ENCODE measurements at regions not wholly inside any gene's neighbourhood (a gene's known extent, or its start where the extent isn't known, plus 50 kb on each side); places are given as distances from the start of the nearest gene placed in this dataset.
A peak's percentile ranks its signal among the peaks of the same experiment; 100 is the strongest.

DNA sequence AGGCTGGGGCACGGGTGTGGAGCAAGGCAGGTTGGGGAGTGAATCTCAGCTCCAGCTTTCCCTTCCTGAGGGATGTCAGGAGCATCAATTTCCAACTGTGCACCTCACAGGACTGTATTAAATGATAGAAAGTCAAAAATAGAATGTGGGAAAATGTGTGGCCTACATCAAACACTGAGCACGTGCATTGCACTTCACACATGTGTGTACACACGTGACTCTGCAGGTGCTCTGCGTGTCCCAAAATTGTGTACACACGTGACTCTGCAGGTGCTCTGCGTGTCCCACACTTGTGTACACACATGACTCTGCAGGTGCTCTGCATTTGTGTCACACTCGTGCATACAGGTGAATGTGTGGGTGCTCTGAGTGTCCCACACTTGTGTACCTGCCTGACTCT, 577.2 kb upstream of the SALL3 start:
- no peak overlapping the region for H3K27ac ChIP-seq (ENCODE audit: extremely low read length, insufficient read depth, low read length)
- BruUV-seq (replicated peaks): no TSS peak
- no peak overlapping the region for H2AFZ ChIP-seq (ENCODE audit: low read length)
- no peak for DNase-seq (ENCODE audit: low spot score)
- TF ChIP-seq MYNN (CRISPR knock-in tag; IDR thresholded peaks at IDR 0.05; ENCODE audit: low read depth) (no peak), THAP11 (CRISPR knock-in tag; IDR thresholded peaks at IDR 0.05) (no peak), GABPB1 (CRISPR knock-in tag; IDR thresholded peaks at IDR 0.05) (no peak), MBD4 (IDR thresholded peaks at IDR 0.05; ENCODE audit: borderline replicate concordance, low read length) (no peak), NR2C2 (CRISPR knock-in tag; IDR thresholded peaks at IDR 0.05; ENCODE audit: borderline replicate concordance) (no peak), ZNF737 (CRISPR knock-in tag; IDR thresholded peaks at IDR 0.05; ENCODE audit: borderline replicate concordance) (no peak)
- TF ChIP-seq, protein P1, sequence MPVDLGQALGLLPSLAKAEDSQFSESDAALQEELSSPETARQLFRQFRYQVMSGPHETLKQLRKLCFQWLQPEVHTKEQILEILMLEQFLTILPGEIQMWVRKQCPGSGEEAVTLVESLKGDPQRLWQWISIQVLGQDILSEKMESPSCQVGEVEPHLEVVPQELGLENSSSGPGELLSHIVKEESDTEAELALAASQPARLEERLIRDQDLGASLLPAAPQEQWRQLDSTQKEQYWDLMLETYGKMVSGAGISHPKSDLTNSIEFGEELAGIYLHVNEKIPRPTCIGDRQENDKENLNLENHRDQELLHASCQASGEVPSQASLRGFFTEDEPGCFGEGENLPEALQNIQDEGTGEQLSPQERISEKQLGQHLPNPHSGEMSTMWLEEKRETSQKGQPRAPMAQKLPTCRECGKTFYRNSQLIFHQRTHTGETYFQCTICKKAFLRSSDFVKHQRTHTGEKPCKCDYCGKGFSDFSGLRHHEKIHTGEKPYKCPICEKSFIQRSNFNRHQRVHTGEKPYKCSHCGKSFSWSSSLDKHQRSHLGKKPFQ (CRISPR knock-in tag; IDR thresholded peaks at IDR 0.05; ENCODE audit: insufficient replicate concordance): no peak
- TF ChIP-seq, protein P2, sequence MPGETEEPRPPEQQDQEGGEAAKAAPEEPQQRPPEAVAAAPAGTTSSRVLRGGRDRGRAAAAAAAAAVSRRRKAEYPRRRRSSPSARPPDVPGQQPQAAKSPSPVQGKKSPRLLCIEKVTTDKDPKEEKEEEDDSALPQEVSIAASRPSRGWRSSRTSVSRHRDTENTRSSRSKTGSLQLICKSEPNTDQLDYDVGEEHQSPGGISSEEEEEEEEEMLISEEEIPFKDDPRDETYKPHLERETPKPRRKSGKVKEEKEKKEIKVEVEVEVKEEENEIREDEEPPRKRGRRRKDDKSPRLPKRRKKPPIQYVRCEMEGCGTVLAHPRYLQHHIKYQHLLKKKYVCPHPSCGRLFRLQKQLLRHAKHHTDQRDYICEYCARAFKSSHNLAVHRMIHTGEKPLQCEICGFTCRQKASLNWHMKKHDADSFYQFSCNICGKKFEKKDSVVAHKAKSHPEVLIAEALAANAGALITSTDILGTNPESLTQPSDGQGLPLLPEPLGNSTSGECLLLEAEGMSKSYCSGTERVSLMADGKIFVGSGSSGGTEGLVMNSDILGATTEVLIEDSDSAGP (CRISPR knock-in tag; IDR thresholded peaks at IDR 0.05; ENCODE audit: borderline replicate concordance): no peak
- TF ChIP-seq, protein P3, sequence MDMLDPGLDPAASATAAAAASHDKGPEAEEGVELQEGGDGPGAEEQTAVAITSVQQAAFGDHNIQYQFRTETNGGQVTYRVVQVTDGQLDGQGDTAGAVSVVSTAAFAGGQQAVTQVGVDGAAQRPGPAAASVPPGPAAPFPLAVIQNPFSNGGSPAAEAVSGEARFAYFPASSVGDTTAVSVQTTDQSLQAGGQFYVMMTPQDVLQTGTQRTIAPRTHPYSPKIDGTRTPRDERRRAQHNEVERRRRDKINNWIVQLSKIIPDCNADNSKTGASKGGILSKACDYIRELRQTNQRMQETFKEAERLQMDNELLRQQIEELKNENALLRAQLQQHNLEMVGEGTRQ (IDR thresholded peaks at IDR 0.05; ENCODE audit: low read depth, low read length): peak; percentile 42; the same call in 1 of the 2 replicates
- TF ChIP-seq, protein P3 (CRISPR knock-in tag; IDR thresholded peaks at IDR 0.05; ENCODE audit: borderline replicate concordance): no peak
- TF ChIP-seq, protein P4, sequence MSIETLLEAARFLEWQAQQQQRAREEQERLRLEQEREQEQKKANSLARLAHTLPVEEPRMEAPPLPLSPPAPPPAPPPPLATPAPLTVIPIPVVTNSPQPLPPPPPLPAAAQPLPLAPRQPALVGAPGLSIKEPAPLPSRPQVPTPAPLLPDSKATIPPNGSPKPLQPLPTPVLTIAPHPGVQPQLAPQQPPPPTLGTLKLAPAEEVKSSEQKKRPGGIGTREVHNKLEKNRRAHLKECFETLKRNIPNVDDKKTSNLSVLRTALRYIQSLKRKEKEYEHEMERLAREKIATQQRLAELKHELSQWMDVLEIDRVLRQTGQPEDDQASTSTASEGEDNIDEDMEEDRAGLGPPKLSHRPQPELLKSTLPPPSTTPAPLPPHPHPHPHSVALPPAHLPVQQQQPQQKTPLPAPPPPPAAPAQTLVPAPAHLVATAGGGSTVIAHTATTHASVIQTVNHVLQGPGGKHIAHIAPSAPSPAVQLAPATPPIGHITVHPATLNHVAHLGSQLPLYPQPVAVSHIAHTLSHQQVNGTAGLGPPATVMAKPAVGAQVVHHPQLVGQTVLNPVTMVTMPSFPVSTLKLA (IDR thresholded peaks at IDR 0.05): peak; percentile 99
- TF ChIP-seq, protein P5, sequence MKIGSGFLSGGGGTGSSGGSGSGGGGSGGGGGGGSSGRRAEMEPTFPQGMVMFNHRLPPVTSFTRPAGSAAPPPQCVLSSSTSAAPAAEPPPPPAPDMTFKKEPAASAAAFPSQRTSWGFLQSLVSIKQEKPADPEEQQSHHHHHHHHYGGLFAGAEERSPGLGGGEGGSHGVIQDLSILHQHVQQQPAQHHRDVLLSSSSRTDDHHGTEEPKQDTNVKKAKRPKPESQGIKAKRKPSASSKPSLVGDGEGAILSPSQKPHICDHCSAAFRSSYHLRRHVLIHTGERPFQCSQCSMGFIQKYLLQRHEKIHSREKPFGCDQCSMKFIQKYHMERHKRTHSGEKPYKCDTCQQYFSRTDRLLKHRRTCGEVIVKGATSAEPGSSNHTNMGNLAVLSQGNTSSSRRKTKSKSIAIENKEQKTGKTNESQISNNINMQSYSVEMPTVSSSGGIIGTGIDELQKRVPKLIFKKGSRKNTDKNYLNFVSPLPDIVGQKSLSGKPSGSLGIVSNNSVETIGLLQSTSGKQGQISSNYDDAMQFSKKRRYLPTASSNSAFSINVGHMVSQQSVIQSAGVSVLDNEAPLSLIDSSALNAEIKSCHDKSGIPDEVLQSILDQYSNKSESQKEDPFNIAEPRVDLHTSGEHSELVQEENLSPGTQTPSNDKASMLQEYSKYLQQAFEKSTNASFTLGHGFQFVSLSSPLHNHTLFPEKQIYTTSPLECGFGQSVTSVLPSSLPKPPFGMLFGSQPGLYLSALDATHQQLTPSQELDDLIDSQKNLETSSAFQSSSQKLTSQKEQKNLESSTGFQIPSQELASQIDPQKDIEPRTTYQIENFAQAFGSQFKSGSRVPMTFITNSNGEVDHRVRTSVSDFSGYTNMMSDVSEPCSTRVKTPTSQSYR (CRISPR knock-in tag; IDR thresholded peaks at IDR 0.05; ENCODE audit: borderline replicate concordance): no peak
- H3K36me3 ChIP-seq (replicated peaks in 1 of 2; ENCODE audit: control insufficient read depth in 1 of 2, insufficient read depth in 2 of 2, low read length in 2 of 2): no peaks in the 10 kb centered on the region
- no peak overlapping the region for H3K4me3 ChIP-seq (replicated peaks in 1 of 3; ENCODE audit: insufficient read depth in 1 of 3, low read depth in 2 of 3, low read length in 3 of 3)
- H3K4me1 ChIP-seq (ENCODE audit: insufficient read depth, low read length): no peaks in the 10 kb centered on the region
- no peak for ATAC-seq
- H3K27me3 ChIP-seq (ENCODE audit: control insufficient read depth in 1 of 2, insufficient read depth in 2 of 2, low read length in 2 of 2): peaks cover 2 to 44% of the 10 kb centered on the region in 2 experiments; a peak in 3 of 5 replicates
- no peaks in the 10 kb centered on the region for H3K9me3 ChIP-seq (ENCODE audit: low read length)
- no peak overlapping the region for H3K9ac ChIP-seq (ENCODE audit: insufficient read depth, low read depth, low read length)
- no peak overlapping the region for H3K4me2 ChIP-seq (ENCODE audit: low read depth, low read length)
- intact Hi-C loops (cut with micrococcal nuclease; ENCODE audit: unreplicated experiment) (no loop called here), in situ Hi-C loops (cut with HindIII; ENCODE audit: extremely low pct_ligation_motif_present, low pct_unique_long_range_greater_than_20kb) (no loop called here)
- no peak for FAIRE-seq
- H4K20me1 ChIP-seq (ENCODE audit: insufficient read depth, low read length): no peaks in the 10 kb centered on the region
- 0% methylated on average over 1 of the region's 7 CpGs for WGBS (ENCODE audit: low lambda C conversion rate)
- ChIA-PET CTCF (ENCODE audit: low intra/inter-chr PET ratio, low total read pairs) (no interaction called here), POLR2A (no interaction called here)
- no peaks in the 10 kb centered on the region for H3K79me2 ChIP-seq (ENCODE audit: insufficient read depth, low read length)

Data from HepG2 (cell line).